Large intestine (tissue), 3 donors: ENCODE measurements at regions not wholly inside any gene's neighbourhood (a gene's known extent, or its start where the extent isn't known, plus 50 kb on each side); places are given as distances from the start of the nearest gene placed in this dataset.

Experiments used
- DNase-seq, 2 donors: peaks; one replicate each; pipeline versions ENCODE4 v3.0.0 to v3.0.0-alpha.2; 2013
- H3K27ac ChIP-seq: one replicate; pipeline ENCODE4 v1.5.1; 2013; ENCODE audit warnings: low read length
- H3K27me3 ChIP-seq: 2 replicates; pipeline ENCODE4 v1.6.1; 2013; ENCODE audit warnings: low read length; ENCODE audit not compliant: control insufficient read depth, insufficient read depth
- H3K36me3 ChIP-seq: 2 replicates; pipeline ENCODE4 v1.6.1; 2013; ENCODE audit warnings: low read length; ENCODE audit not compliant: control insufficient read depth, insufficient read depth
- H3K4me1 ChIP-seq: one replicate; pipeline ENCODE4 v1.6.1; 2013; ENCODE audit warnings: low read length; ENCODE audit not compliant: control insufficient read depth, insufficient read depth
- H3K4me3 ChIP-seq: one replicate; pipeline ENCODE4 v1.5.1; 2013; ENCODE audit warnings: low read length
- H3K9me3 ChIP-seq: one replicate; pipeline ENCODE4 v1.6.1; 2013; ENCODE audit warnings: mild to moderate bottlenecking, low read depth, low read length, moderate library complexity; ENCODE audit not compliant: control insufficient read depth
- WGBS: methylation state at CpG from one replicate; pipeline ENCODE4 v1.1.5; 2013; ENCODE audit warnings: low lambda C conversion rate; ENCODE audit not compliant: insufficient coverage; 5-methylcytosine and 5-hydroxymethylcytosine counted together

DNA sequence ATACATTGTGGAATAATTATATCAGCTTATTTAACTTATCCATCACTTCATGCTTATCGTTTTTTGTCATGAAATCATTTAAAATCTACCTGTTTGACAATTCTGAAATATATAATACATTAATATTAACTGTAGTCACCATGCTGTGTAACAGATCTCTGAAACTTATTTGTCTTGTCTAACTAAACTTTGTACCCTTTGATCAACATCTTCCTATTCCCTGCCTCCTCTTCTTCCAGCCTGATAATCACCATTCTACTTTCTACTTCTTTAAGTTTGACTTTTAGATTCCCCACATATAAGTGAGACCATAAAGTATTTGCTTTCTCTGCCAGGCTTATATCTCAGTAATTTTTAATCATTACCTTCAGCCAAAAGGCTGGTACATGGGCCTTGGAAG, 134.2 kb upstream of the LINC00305 start:
- H3K36me3 ChIP-seq = no peaks in the 10 kb centered on the region
- H3K9me3 ChIP-seq = peaks cover 10% of the 10 kb centered on the region
- H3K27me3 ChIP-seq = no peaks in the 10 kb centered on the region
- no peak for DNase-seq
- peaks cover 11% of the 10 kb centered on the region for H3K4me1 ChIP-seq
- H3K4me3 ChIP-seq = no peak overlapping the region
- WGBS = 80% methylated on average over 1 of the region's 1 CpG
- no peak overlapping the region for H3K27ac ChIP-seq

- WGBS = no CpG with 5 or more reads among the region's 5 CpGs
- H3K27ac ChIP-seq = peak overlapping the region; percentile 81
Observed at GRCh38 chr18:64278026-64278425, 129.1 kb upstream of the LINC00305 start.

GRCh38 chr18:64276311-64277090, 127.6 kb upstream of the LINC00305 start:
- Histone ChIP-seq H3K4me3 (no peak overlapping the region), H3K9me3 (peaks cover 4% of the 10 kb centered on the region), H3K27ac (peak overlapping the region; percentile 79), H3K27me3 (no peaks in the 10 kb centered on the region), H3K36me3 (no peaks in the 10 kb centered on the region), H3K4me1 (peaks cover 47% of the 10 kb centered on the region)
- DNase-seq = peak; percentile 38 to 65
- 60% methylated on average over 1 of the region's 5 CpGs for WGBS

More at GRCh38 chr18:64278026-64278425, 129.1 kb upstream of the LINC00305 start:
- Histone ChIP-seq H3K36me3 (no peaks in the 10 kb centered on the region), H3K4me1 (peaks cover 38% of the 10 kb centered on the region), H3K9me3 (peaks cover 4% of the 10 kb centered on the region), H3K4me3 (no peak overlapping the region), H3K27me3 (no peaks in the 10 kb centered on the region)
- peak; percentile 78 to 79 for DNase-seq

GRCh38 chr18:64275593-64276300, 126.9 kb upstream of the LINC00305 start:
- Histone ChIP-seq H3K36me3 (no peaks in the 10 kb centered on the region), H3K9me3 (peaks cover 4% of the 10 kb centered on the region), H3K4me1 (peaks cover 53% of the 10 kb centered on the region), H3K27me3 (no peaks in the 10 kb centered on the region), H3K27ac (peak overlapping the region; percentile 79), H3K4me3 (no peak overlapping the region)
- DNase-seq = peak; percentile 53 to 72
- no CpG with 5 or more reads among the region's 3 CpGs for WGBS

GRCh38 chr18:64273724-64274123, 124.8 kb upstream of the LINC00305 start:
- Histone ChIP-seq H3K36me3 (no peaks in the 10 kb centered on the region), H3K4me1 (peaks cover 54% of the 10 kb centered on the region), H3K4me3 (no peak overlapping the region), H3K27me3 (no peaks in the 10 kb centered on the region), H3K27ac (no peak overlapping the region), H3K9me3 (peaks cover 4% of the 10 kb centered on the region)
- WGBS = 94% methylated on average over 3 of the region's 3 CpGs
- no peak for DNase-seq

GRCh38 chr18:64271975-64272659, 123.2 kb upstream of the LINC00305 start:
- Histone ChIP-seq H3K27ac (peak overlapping the region; percentile 69), H3K36me3 (no peaks in the 10 kb centered on the region), H3K4me1 (peaks cover 44% of the 10 kb centered on the region), H3K27me3 (no peaks in the 10 kb centered on the region), H3K9me3 (no peaks in the 10 kb centered on the region), H3K4me3 (no peak overlapping the region)
- DNase-seq = peak; percentile 45 to 68
- WGBS = no CpG with 5 or more reads among the region's 6 CpGs

GRCh38 chr18:64271246-64271645, 122.4 kb upstream of the LINC00305 start:
- Histone ChIP-seq H3K27me3 (no peaks in the 10 kb centered on the region), H3K36me3 (no peaks in the 10 kb centered on the region), H3K4me1 (peaks cover 38% of the 10 kb centered on the region), H3K9me3 (no peaks in the 10 kb centered on the region), H3K27ac (no peak overlapping the region), H3K4me3 (no peak overlapping the region)
- no peak for DNase-seq
- WGBS = 100% methylated on average over 1 of the region's 4 CpGs

GRCh38 chr18:64270608-64271007, 121.7 kb upstream of the LINC00305 start:
- Histone ChIP-seq H3K36me3 (no peaks in the 10 kb centered on the region), H3K4me3 (no peak overlapping the region), H3K9me3 (no peaks in the 10 kb centered on the region), H3K27me3 (no peaks in the 10 kb centered on the region), H3K27ac (no peak overlapping the region), H3K4me1 (peaks cover 35% of the 10 kb centered on the region)
- no peak for DNase-seq
- WGBS = no CpG with 5 or more reads among the region's 1 CpG

- H3K27ac ChIP-seq = no peak overlapping the region
- DNase-seq = no peak
- H3K4me3 ChIP-seq = no peak overlapping the region
- H3K27me3 ChIP-seq = no peaks in the 10 kb centered on the region
- no peaks in the 10 kb centered on the region for H3K9me3 ChIP-seq
- peaks cover 35% of the 10 kb centered on the region for H3K4me1 ChIP-seq
- WGBS = no CpG with 5 or more reads among the region's 3 CpGs
- no peaks in the 10 kb centered on the region for H3K36me3 ChIP-seq
Observed at GRCh38 chr18:64270121-64270520, 121.2 kb upstream of the LINC00305 start.

GRCh38 chr18:64264171-64264570, 115.3 kb upstream of the LINC00305 start:
- Histone ChIP-seq H3K4me1 (peaks cover 11% of the 10 kb centered on the region), H3K9me3 (no peaks in the 10 kb centered on the region), H3K27me3 (no peaks in the 10 kb centered on the region), H3K27ac (peak overlapping the region; percentile 26), H3K36me3 (no peaks in the 10 kb centered on the region), H3K4me3 (no peak overlapping the region)
- no peak for DNase-seq
- WGBS = no CpG with 5 or more reads among the region's 2 CpGs
